ENCODE measurements at regions not wholly inside any gene's neighbourhood (a gene's known extent, or its start where the extent isn't known, plus 50 kb on each side); places are given as distances from the start of the nearest gene placed in this dataset.

GRCh38 chr3:14592390-14592789 lies 52.2 kb upstream of the GRIP2 start:
- no peak for TF ChIP-seq CTCF (IDR thresholded peaks at IDR 0.05)
- TF ChIP-seq POLR2A (IDR thresholded peaks at IDR 0.05), result no peak
- TF ChIP-seq POLR2AphosphoS5 (IDR thresholded peaks at IDR 0.05), result no peak

Data from sigmoid colon (tissue), 4 donors.